Endothelial cell of hepatic sinusoid (primary cell): ENCODE measurements at regions not wholly inside any gene's neighbourhood (a gene's known extent, or its start where the extent isn't known, plus 50 kb on each side); places are given as distances from the start of the nearest gene placed in this dataset.

ENCODE experiments used
- in situ Hi-C: cut with HindIII; loops from 2 replicates; pipeline ENCODE4 v1.10.0; 2017; ENCODE audit warnings: low sequenced_read_pairs

GRCh38 chr12:125222876-125223275 is 157.6 kb downstream of the AACS start:
- in situ Hi-C loops = no loop called here

DNA sequence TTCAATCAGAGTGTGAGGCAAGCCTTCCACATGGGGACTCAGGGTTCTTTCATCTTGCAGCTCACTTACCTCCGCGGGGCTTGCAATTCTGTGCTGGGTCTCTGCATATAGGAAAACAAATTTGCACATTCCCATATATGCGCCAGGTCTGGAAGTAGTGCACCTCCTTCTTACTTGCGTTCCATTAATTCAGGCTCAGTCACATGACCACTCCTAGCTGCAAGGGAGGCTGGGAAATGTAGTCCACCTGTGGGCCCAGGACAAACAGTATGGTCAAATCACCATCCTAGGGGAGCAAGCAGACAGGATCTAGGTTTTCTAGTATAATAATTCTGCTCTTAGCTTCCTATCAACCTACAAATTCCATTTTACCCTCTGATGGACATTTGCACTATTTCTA is 160.4 kb downstream of the AACS start:
- in situ Hi-C loops = no loop called here

GRCh38 chr12:125228519-125229260 is 163.5 kb downstream of the AACS start:
- in situ Hi-C loops = no loop called here

DNA sequence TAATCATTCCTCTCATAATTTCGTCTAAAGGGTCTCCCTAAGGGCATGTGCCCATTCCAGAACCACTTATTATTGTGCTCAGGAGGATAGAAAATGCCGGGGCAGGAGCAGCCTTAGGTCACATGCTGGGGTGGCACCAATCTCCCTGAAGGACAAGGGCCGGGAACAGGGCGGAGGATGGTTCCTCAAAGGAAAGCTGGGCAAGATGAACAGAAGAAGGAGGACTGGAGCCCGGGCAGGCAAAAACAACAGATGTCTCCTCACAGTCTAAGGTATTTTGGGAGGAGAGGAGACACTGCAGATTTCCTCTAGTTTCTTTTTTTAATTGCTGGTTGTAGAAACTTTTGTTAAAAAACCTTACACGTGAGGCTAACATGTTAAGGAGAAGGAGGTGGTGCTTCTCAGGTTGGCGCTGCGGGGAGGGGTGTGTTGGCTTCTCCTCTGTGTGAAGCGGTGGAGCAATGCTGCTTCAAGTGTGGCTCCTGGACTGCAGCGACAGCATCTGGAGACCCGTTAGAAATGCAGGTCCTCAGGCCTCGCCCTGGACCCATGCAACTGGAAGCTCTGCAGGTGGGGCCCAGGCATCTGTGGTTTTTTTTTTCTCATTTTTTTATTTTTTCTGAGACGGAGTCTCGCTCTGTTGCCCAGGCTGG is 164.8 kb downstream of the AACS start:
- in situ Hi-C loops = no loop called here

DNA sequence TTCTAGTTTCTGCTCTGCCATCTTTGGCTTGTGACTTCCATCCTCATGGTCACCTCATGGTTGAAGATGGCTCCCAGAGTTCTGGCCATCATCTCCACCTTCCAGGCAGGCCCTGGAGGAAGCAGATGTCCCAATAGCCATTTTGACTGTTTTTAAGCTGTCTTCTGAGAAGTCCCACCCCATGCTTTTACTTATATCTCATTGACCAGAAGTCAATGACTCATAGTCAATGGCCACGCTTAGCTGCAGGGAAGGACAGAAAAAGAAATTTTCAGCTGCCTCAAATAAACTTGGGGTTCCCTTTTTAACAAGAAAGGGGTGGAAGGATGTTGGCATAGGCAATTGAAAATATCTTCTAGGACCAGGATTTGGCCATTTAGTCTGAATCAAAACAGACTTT is 168.1 kb downstream of the AACS start:
- in situ Hi-C loops = no loop called here

GRCh38 chr12:125239563-125239962 is 174.3 kb downstream of the AACS start:
- in situ Hi-C loops = loop anchor here (5.0 kb wide), 1 partner anchor 52 kb away; the partner anchor contains the start of gene TMEM132B

- in situ Hi-C loops = no loop called here
Measured at GRCh38 chr12:125240717-125241116, 175.5 kb downstream of the AACS start.

GRCh38 chr12:125243811-125244210 is 178.6 kb downstream of the AACS start:
- in situ Hi-C loops = no loop called here

GRCh38 chr12:125244338-125244737 is 179.1 kb downstream of the AACS start:
- in situ Hi-C loops = no loop called here

GRCh38 chr12:125245581-125246557 is 180.6 kb downstream of the AACS start:
- in situ Hi-C loops = no loop called here

DNA sequence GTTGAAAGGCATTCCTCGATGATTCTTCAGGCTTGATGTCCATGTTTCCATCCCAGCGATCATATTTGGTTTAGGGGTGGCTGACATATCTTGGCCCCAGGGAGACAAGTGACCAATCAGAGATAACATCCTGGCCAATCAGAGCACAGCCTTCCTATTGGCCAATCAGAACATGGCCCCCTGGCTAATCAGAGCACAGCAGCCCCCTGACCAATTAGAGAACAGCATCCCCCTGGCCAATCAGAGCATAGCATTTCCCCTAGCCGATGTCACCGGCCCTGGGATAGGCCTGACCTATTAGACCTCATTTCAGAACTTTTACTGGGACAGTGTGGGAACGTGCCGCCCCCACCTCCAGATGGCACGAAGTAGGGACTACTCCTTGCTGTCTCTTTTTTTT is 182.2 kb downstream of the AACS start:
- in situ Hi-C loops = no loop called here

DNA sequence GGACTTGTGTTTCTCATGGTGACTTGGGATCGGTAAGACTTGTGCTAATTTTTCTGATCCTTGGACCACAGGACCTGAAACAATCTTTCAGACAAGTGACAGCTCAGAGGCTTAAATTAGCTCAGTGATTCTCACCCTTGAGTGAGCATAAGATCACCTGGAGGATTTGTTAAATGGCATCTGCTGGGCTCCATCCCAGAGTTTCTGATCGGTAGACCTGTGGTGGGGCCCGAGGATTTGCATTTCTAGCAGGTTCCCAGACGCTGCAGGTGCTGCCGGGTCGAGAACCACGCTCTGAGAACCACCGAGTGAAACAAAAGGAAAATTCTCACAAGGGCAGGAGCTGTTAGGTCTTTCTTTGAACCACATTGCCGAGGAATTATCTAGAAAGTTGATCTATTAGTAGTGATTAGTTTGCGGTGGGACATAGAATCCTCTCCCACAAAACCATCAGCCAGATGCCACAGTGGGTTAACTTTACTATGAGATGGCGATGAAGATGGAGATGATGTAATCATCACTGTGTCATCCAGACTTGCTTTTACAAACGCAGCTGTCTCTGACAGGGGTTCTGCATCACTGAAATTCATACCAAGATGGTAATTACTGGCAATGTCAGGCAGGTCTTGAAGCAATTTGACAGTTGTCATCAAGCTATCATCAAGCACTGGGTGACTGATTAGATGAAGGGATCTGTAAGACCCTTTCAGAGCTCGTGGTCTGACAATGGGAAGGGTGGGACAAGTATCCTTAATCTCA is 184.0 kb downstream of the AACS start:
- in situ Hi-C loops = no loop called here

GRCh38 chr12:125249932-125250331 is 184.7 kb downstream of the AACS start:
- in situ Hi-C loops = no loop called here

GRCh38 chr12:125254236-125254635 is 189.0 kb downstream of the AACS start:
- in situ Hi-C loops = no loop called here

DNA sequence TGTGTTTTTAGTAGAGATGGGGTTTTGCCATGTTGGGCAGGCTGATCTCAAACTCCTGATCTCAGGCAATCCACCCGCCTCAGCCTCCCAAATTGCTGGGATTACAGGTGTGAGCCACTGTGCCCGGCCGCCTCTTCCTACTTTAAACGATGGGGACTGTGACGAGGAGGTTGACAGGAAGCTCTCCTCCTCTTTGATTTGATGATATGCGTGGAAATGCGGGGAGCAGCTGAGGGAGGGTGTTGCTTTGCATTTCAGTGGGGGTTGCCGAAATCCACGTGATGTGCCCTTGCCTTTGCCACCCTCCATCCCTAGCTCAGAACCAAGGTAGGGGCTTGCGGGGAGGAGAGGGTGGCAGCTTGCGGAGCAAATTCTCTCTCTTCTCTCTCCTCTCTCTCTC is 189.6 kb downstream of the AACS start:
- in situ Hi-C loops = no loop called here

- in situ Hi-C loops = no loop called here
Measured at GRCh38 chr12:125255935-125256633, 190.8 kb downstream of the AACS start.

- in situ Hi-C loops = no loop called here
Measured at GRCh38 chr12:125256634-125256936, 191.3 kb downstream of the AACS start.

- in situ Hi-C loops = no loop called here
Measured at GRCh38 chr12:125259178-125259867, 194.1 kb downstream of the AACS start.

- in situ Hi-C loops = no loop called here
Measured at GRCh38 chr12:125262851-125263250, 197.6 kb downstream of the AACS start.

- in situ Hi-C loops = no loop called here
Measured at GRCh38 chr12:125263385-125263784, 198.2 kb downstream of the AACS start.
